CD4-positive, alpha-beta memory T cell (primary cell): ENCODE measurements at regions not wholly inside any gene's neighbourhood (a gene's known extent, or its start where the extent isn't known, plus 50 kb on each side); places are given as distances from the start of the nearest gene placed in this dataset.

Source experiments
- CTCF ChIA-PET: fragments of 350-600 bp; sonication (Branson Sonifier 250); formaldehyde crosslinking; loops from one replicate; lab custom pipeline; 2021; ENCODE audit warnings: inconsistent platforms; ENCODE audit not compliant: partially characterized antibody; lab: Charles Lee
- POLR2A ChIA-PET: fragments of 350-600 bp; sonication (Branson Sonifier 250); formaldehyde crosslinking; loops from one replicate; lab custom pipeline; 2021; ENCODE audit not compliant: partially characterized antibody; lab: Charles Lee
- DNase-seq, 5 donors: peaks; one replicate each; pipeline versions ENCODE4 v3.0.0 to v3.0.0-alpha.2; 2020 to 2022; ENCODE audit warnings: mixed read lengths in 1 of 5
- H3K27ac ChIP-seq: one replicate; pipeline ENCODE4 v1.7.0; 2013; ENCODE audit warnings: low read depth, low read length
- H3K27me3 ChIP-seq: 2 replicates; pipeline ENCODE4 v1.7.0; 2013; ENCODE audit warnings: mild to moderate bottlenecking, low read length, moderate library complexity; ENCODE audit not compliant: insufficient read depth
- H3K36me3 ChIP-seq: 2 replicates; pipeline ENCODE4 v1.7.0; 2013; ENCODE audit warnings: mild to moderate bottlenecking, low read length, moderate library complexity; ENCODE audit not compliant: insufficient read depth
- H3K4me1 ChIP-seq: 2 replicates; pipeline ENCODE4 v1.7.0; 2013; ENCODE audit warnings: mild to moderate bottlenecking, low read length, moderate library complexity; ENCODE audit not compliant: insufficient read depth
- H3K4me3 ChIP-seq, 2 donors: one replicate each; pipeline ENCODE4 v1.7.0; 2013; ENCODE audit warnings: low read length in 2 of 2, mild to moderate bottlenecking in 1 of 2
- H3K9me3 ChIP-seq, 2 donors: one replicate each; pipeline ENCODE4 v1.7.0; 2013; ENCODE audit warnings: low read length in 2 of 2, control low read depth in 1 of 2; ENCODE audit not compliant: control insufficient read depth in 1 of 2
- H3K27ac Mint-ChIP-seq, 7 donors: one replicate each; pipeline ENCODE4 v1.8.0; 2020 to 2021; ENCODE audit warnings: mixed read lengths in 7 of 7, mild to moderate bottlenecking in 6 of 7, inconsistent platforms in 3 of 7, moderate library complexity in 3 of 7
- H3K27me3 Mint-ChIP-seq, 2 donors: one replicate each; pipeline ENCODE4 v1.8.0; 2020 to 2021; ENCODE audit warnings: mixed read lengths in 2 of 2
- H3K36me3 Mint-ChIP-seq, 2 donors: one replicate each; pipeline ENCODE4 v1.8.0; 2020 to 2021; ENCODE audit warnings: mixed read lengths in 2 of 2, inconsistent platforms in 1 of 2, mild to moderate bottlenecking in 1 of 2
- H3K4me1 Mint-ChIP-seq, 4 donors: one replicate each; pipeline ENCODE4 v1.8.0; 2020 to 2021; ENCODE audit warnings: mixed read lengths in 4 of 4, mild to moderate bottlenecking in 1 of 4
- H3K4me3 Mint-ChIP-seq, 8 donors: one replicate each; pipeline ENCODE4 v1.8.0; 2020 to 2021; ENCODE audit warnings: mixed read lengths in 8 of 8, mild to moderate bottlenecking in 7 of 8, moderate library complexity in 6 of 8, inconsistent platforms in 3 of 8
- H3K9me3 Mint-ChIP-seq, 8 donors: one replicate each; pipeline ENCODE4 v1.8.0; 2020 to 2021; ENCODE audit warnings: mixed read lengths in 8 of 8, mild to moderate bottlenecking in 5 of 8, inconsistent platforms in 3 of 8, moderate library complexity in 1 of 8
- intact Hi-C: fragments of 100-400 bp; cut with micrococcal nuclease; formaldehyde crosslinking; loops from one replicate; pipeline ENCODE4 v1.15.1; 2023

GRCh38 chr6:153702671-153703070 is 336.4 kb upstream of the OPRM1 start:
- ChIA-PET POLR2A (no interaction called here), CTCF (no interaction called here)
- Histone ChIP-seq H3K4me1 (no peaks in the 10 kb centered on the region), H3K4me3 (no peak overlapping the region), H3K27me3 (no peaks in the 10 kb centered on the region), H3K9me3 (no peaks in the 10 kb centered on the region), H3K27ac (no peak overlapping the region), H3K36me3 (no peaks in the 10 kb centered on the region)
- no peaks in the 10 kb centered on the region for H3K27me3 Mint-ChIP-seq
- intact Hi-C loops, result no loop called here
- H3K4me1 Mint-ChIP-seq, result no peaks in the 10 kb centered on the region
- DNase-seq, result no peak
- no peak overlapping the region for H3K27ac Mint-ChIP-seq
- H3K36me3 Mint-ChIP-seq, result no peaks in the 10 kb centered on the region
- no peak overlapping the region for H3K4me3 Mint-ChIP-seq
- H3K9me3 Mint-ChIP-seq, result peaks cover 0 to 18% (median 1%) of the 10 kb centered on the region in 8 donors

GRCh38 chr6:153698637-153699036 is 340.4 kb upstream of the OPRM1 start:
- no peaks in the 10 kb centered on the region for H3K36me3 ChIP-seq
- H3K27me3 Mint-ChIP-seq, result no peaks in the 10 kb centered on the region
- no peak overlapping the region for H3K4me3 Mint-ChIP-seq
- ChIA-PET CTCF (no interaction called here), POLR2A (no interaction called here)
- no peaks in the 10 kb centered on the region for H3K9me3 ChIP-seq
- intact Hi-C loops, result no loop called here
- H3K4me1 ChIP-seq, result no peaks in the 10 kb centered on the region
- no peak overlapping the region for H3K27ac ChIP-seq
- H3K4me1 Mint-ChIP-seq, result no peaks in the 10 kb centered on the region
- H3K9me3 Mint-ChIP-seq, result peaks cover 0 to 7% (median 3%) of the 10 kb centered on the region in 8 donors
- H3K27me3 ChIP-seq, result no peaks in the 10 kb centered on the region
- H3K36me3 Mint-ChIP-seq, result no peaks in the 10 kb centered on the region
- no peak overlapping the region for H3K4me3 ChIP-seq
- H3K27ac Mint-ChIP-seq, result no peak overlapping the region
- no peak for DNase-seq

GRCh38 chr6:153698001-153698400 is 341.0 kb upstream of the OPRM1 start:
- H3K27me3 ChIP-seq, result no peaks in the 10 kb centered on the region
- H3K27me3 Mint-ChIP-seq, result no peaks in the 10 kb centered on the region
- no peak overlapping the region for H3K27ac ChIP-seq
- no peaks in the 10 kb centered on the region for H3K9me3 ChIP-seq
- no peaks in the 10 kb centered on the region for H3K4me1 Mint-ChIP-seq
- intact Hi-C loops, result no loop called here
- ChIA-PET POLR2A (no interaction called here), CTCF (no interaction called here)
- H3K4me3 Mint-ChIP-seq, result no peak overlapping the region
- H3K9me3 Mint-ChIP-seq, result peaks cover 0 to 7% (median 3%) of the 10 kb centered on the region in 8 donors
- H3K27ac Mint-ChIP-seq, result no peak overlapping the region
- no peaks in the 10 kb centered on the region for H3K4me1 ChIP-seq
- H3K36me3 ChIP-seq, result no peaks in the 10 kb centered on the region
- no peaks in the 10 kb centered on the region for H3K36me3 Mint-ChIP-seq
- DNase-seq, result no peak
- no peak overlapping the region for H3K4me3 ChIP-seq

- Histone ChIP-seq H3K27me3 (no peaks in the 10 kb centered on the region), H3K4me1 (no peaks in the 10 kb centered on the region), H3K36me3 (no peaks in the 10 kb centered on the region), H3K9me3 (no peaks in the 10 kb centered on the region), H3K27ac (no peak overlapping the region), H3K4me3 (no peak overlapping the region)
- Mint-ChIP-seq H3K27me3 (no peaks in the 10 kb centered on the region), H3K4me3 (no peak overlapping the region), H3K9me3 (peaks cover 0 to 6% (median 2%) of the 10 kb centered on the region in 8 donors), H3K36me3 (no peaks in the 10 kb centered on the region), H3K4me1 (no peaks in the 10 kb centered on the region), H3K27ac (no peak overlapping the region)
- intact Hi-C loops, result no loop called here
- no peak for DNase-seq
- ChIA-PET CTCF (no interaction called here), POLR2A (no interaction called here)
Observed at GRCh38 chr6:153677522-153677921, 361.5 kb upstream of the OPRM1 start.

GRCh38 chr6:153673750-153674149 is 365.3 kb upstream of the OPRM1 start:
- H3K9me3 Mint-ChIP-seq, result peaks cover 0 to 5% (median 0%) of the 10 kb centered on the region in 8 donors
- no peaks in the 10 kb centered on the region for H3K9me3 ChIP-seq
- H3K4me3 ChIP-seq, result no peak overlapping the region
- H3K27ac ChIP-seq, result no peak overlapping the region
- H3K4me1 Mint-ChIP-seq, result no peaks in the 10 kb centered on the region
- H3K27me3 Mint-ChIP-seq, result no peaks in the 10 kb centered on the region
- H3K36me3 ChIP-seq, result no peaks in the 10 kb centered on the region
- H3K4me1 ChIP-seq, result no peaks in the 10 kb centered on the region
- CTCF ChIA-PET, result interaction anchor here (1.7 kb wide), 1 partner anchor 10 kb away, joined by 4 read pairs; no protein-coding TSS in a partner anchor
- H3K27me3 ChIP-seq, result no peaks in the 10 kb centered on the region
- DNase-seq, result no peak
- POLR2A ChIA-PET, result no interaction called here
- intact Hi-C loops, result no loop called here
- H3K27ac Mint-ChIP-seq, result no peak overlapping the region
- no peak overlapping the region for H3K4me3 Mint-ChIP-seq
- no peaks in the 10 kb centered on the region for H3K36me3 Mint-ChIP-seq

- Histone ChIP-seq H3K9me3 (no peaks in the 10 kb centered on the region), H3K27me3 (no peaks in the 10 kb centered on the region), H3K36me3 (no peaks in the 10 kb centered on the region), H3K27ac (no peak overlapping the region), H3K4me1 (no peaks in the 10 kb centered on the region), H3K4me3 (no peak overlapping the region)
- CTCF ChIA-PET, result interaction anchor here (1.7 kb wide), 1 partner anchor 10 kb away, joined by 4 read pairs; no protein-coding TSS in a partner anchor
- Mint-ChIP-seq H3K27me3 (no peaks in the 10 kb centered on the region), H3K4me1 (no peaks in the 10 kb centered on the region), H3K36me3 (no peaks in the 10 kb centered on the region), H3K27ac (no peak overlapping the region), H3K4me3 (no peak overlapping the region), H3K9me3 (peaks cover 0 to 5% (median 0%) of the 10 kb centered on the region in 8 donors)
- intact Hi-C loops, result no loop called here
- POLR2A ChIA-PET, result no interaction called here
- DNase-seq, result no peak
Observed at GRCh38 chr6:153673225-153673624, 365.8 kb upstream of the OPRM1 start.

GRCh38 chr6:153670403-153671026 is 368.5 kb upstream of the OPRM1 start:
- no peak overlapping the region for H3K4me3 Mint-ChIP-seq
- H3K27me3 ChIP-seq, result no peaks in the 10 kb centered on the region
- CTCF ChIA-PET, result no interaction called here
- H3K36me3 ChIP-seq, result no peaks in the 10 kb centered on the region
- POLR2A ChIA-PET, result no interaction called here
- H3K4me1 ChIP-seq, result no peaks in the 10 kb centered on the region
- H3K4me3 ChIP-seq, result no peak overlapping the region
- H3K27ac ChIP-seq, result no peak overlapping the region
- peaks cover 0 to 5% (median 0%) of the 10 kb centered on the region in 8 donors for H3K9me3 Mint-ChIP-seq
- intact Hi-C loops, result no loop called here
- no peaks in the 10 kb centered on the region for H3K4me1 Mint-ChIP-seq
- no peaks in the 10 kb centered on the region for H3K36me3 Mint-ChIP-seq
- no peaks in the 10 kb centered on the region for H3K9me3 ChIP-seq
- DNase-seq, result no peak
- H3K27ac Mint-ChIP-seq, result no peak overlapping the region
- H3K27me3 Mint-ChIP-seq, result no peaks in the 10 kb centered on the region
